OCI-LY7 (cell line): ENCODE measurements at regions not wholly inside any gene's neighbourhood (a gene's known extent, or its start where the extent isn't known, plus 50 kb on each side); places are given as distances from the start of the nearest gene placed in this dataset.

ENCODE experiments used
- CTCF ChIP-seq: fragments of 200-600 bp; sonication (generic); conservative IDR thresholded peaks from 2 replicates; pipeline ENCODE4 v1.5.1; 2014; ENCODE audit warnings: mild to moderate bottlenecking, antibody characterized with exemption, low read length, moderate library complexity, mixed read lengths
- EZH2phosphoT487 ChIP-seq: fragments of 200-600 bp; sonication (generic); IDR thresholded peaks from 2 replicates; pipeline ENCODE4 v1.6.1; 2018; ENCODE audit warnings: low read depth, borderline replicate concordance, mild to moderate bottlenecking, mixed run types, antibody characterized with exemption, low read length, moderate library complexity, mixed read lengths

- TF ChIP-seq CTCF (no peak), EZH2phosphoT487 (no peak)
These were observed 631.7 kb downstream of the BCL11A start for GRCh38 chr2:59921743-59922142.
